SK-N-SH (cell line): ENCODE measurements at regions not wholly inside any gene's neighbourhood (a gene's known extent, or its start where the extent isn't known, plus 50 kb on each side); places are given as distances from the start of the nearest gene placed in this dataset.

Experiments
- CTCF ChIA-PET: fragments of 300-600, 350-600 bp; formaldehyde crosslinking; extraction: SDS; loops from one replicate; lab custom pipeline; 2021; lab: Yijun Ruan, JAX
- POLR2A ChIA-PET: fragments of 350-600 bp; sonication (Branson Sonifier 250); formaldehyde crosslinking; extraction: SDS; loops from one replicate; lab custom pipeline; 2020; ENCODE audit warnings: antibody characterized with exemption, inconsistent platforms; lab: Yijun Ruan, JAX
- DNase-seq: peaks from one replicate; pipeline ENCODE4 v3.0.0; 2012
- H2AFZ ChIP-seq: fragments of 200-600 bp; sonication (generic); 2 replicates; pipeline ENCODE4 v1.8.1; 2016; ENCODE audit warnings: antibody characterized with exemption, mild to moderate bottlenecking, low read depth
- H3F3A ChIP-seq: fragments of 200-600 bp; sonication (generic); replicated peaks from 2 replicates; pipeline ENCODE3; 2016; ENCODE audit warnings: antibody characterized with exemption, mild to moderate bottlenecking; ENCODE audit not compliant: insufficient read depth
- H3K27ac ChIP-seq, 2 experiments: fragments of 200-500 bp in 1 of 2; fragments of 200-600 bp in 1 of 2; sonication (Bioruptor generic) in 1 of 2; sonication (generic), shearing (Covaris generic) in 1 of 2; 2 replicates each; pipeline versions ENCODE4 v1.5.1 to v1.6.1; 2014 to 2016; ENCODE audit warnings: low read depth in 2 of 2, inconsistent platforms in 1 of 2, low read length in 1 of 2, mild to moderate bottlenecking in 1 of 2, mixed read lengths in 1 of 2
- H3K27me3 ChIP-seq: fragments of 200-600 bp; sonication (generic), shearing (Covaris generic); 2 replicates; pipeline ENCODE4 v1.6.1; 2016; ENCODE audit warnings: mixed run types; ENCODE audit not compliant: insufficient read depth
- H3K36me3 ChIP-seq, 2 experiments: fragments of 200-500 bp in 1 of 2; fragments of 200-600 bp in 1 of 2; sonication (Bioruptor generic) in 1 of 2; sonication (generic) in 1 of 2; replicated peaks in 1 of 2; 2 replicates each; pipeline versions ENCODE3 to v1.5.1; 2014 to 2016; ENCODE audit warnings: low read length in 1 of 2, mild to moderate bottlenecking in 1 of 2; ENCODE audit not compliant: insufficient read depth in 2 of 2, control insufficient read depth in 1 of 2
- H3K4me1 ChIP-seq, 2 experiments: fragments of 200-500 bp in 1 of 2; fragments of 200-600 bp in 1 of 2; sonication (Bioruptor generic) in 1 of 2; sonication (generic), shearing (Covaris generic) in 1 of 2; 2 replicates each; pipeline versions ENCODE4 v1.5.1 to v1.6.1; 2014 to 2016; ENCODE audit warnings: low read depth in 1 of 2, low read length in 1 of 2, mixed run types in 1 of 2; ENCODE audit not compliant: insufficient read depth in 2 of 2, control insufficient read depth in 1 of 2
- H3K4me2 ChIP-seq: fragments of 200-600 bp; sonication (generic), shearing (Covaris generic); 2 replicates; pipeline ENCODE4 v1.6.1; 2017; ENCODE audit warnings: mixed run types
- H3K4me3 ChIP-seq, 2 experiments: fragments of 200-500 bp in 1 of 2; fragments of 200-600 bp in 1 of 2; sonication (Bioruptor generic) in 1 of 2; sonication (generic), shearing (Covaris generic) in 1 of 2; 2 replicates each; pipeline versions ENCODE4 v1.5.1 to v1.8.1; 2014 to 2016; ENCODE audit warnings: low read depth in 2 of 2, inconsistent platforms in 1 of 2, low read length in 1 of 2, mild to moderate bottlenecking in 1 of 2, mixed read lengths in 1 of 2, moderate library complexity in 1 of 2
- H3K79me2 ChIP-seq: fragments of 200-600 bp; sonication (generic); 2 replicates; pipeline ENCODE4 v1.8.1; 2017; ENCODE audit warnings: mild to moderate bottlenecking; ENCODE audit not compliant: insufficient read depth
- H3K9ac ChIP-seq: fragments of 200-600 bp; sonication (generic); 2 replicates; pipeline ENCODE4 v1.6.1; 2017; ENCODE audit warnings: mixed run types
- H3K9me2 ChIP-seq: fragments of 200-600 bp; sonication (generic); 2 replicates; pipeline ENCODE4 v1.6.1; 2017; ENCODE audit warnings: mixed run types
- H3K9me3 ChIP-seq: fragments of 200-600 bp; sonication (generic); 2 replicates; pipeline ENCODE4 v1.6.1; 2017; ENCODE audit warnings: mixed run types, mild to moderate bottlenecking, moderate library complexity
- H4K20me1 ChIP-seq: fragments of 200-600 bp; sonication (generic); 2 replicates; pipeline ENCODE4 v1.6.1; 2017; ENCODE audit warnings: mild to moderate bottlenecking, mixed run types; ENCODE audit not compliant: insufficient read depth
- CHD2 ChIP-seq: fragments of 150-350 bp; IDR thresholded peaks from 2 replicates; pipeline ENCODE4 v1.6.1; 2018; ENCODE audit warnings: low read length; ENCODE audit not compliant: partially characterized antibody
- EP300 ChIP-seq, 2 experiments: IDR thresholded peaks; 2 replicates each; pipeline versions ENCODE4 v1.4.0 to v1.6.1; 2012; ENCODE audit warnings: borderline replicate concordance in 1 of 2, low read depth in 1 of 2, low read length in 1 of 2
- FOSL2 ChIP-seq: IDR thresholded peaks from 2 replicates; pipeline ENCODE4 v1.4.0; 2012; ENCODE audit warnings: low read depth, mild to moderate bottlenecking, moderate library complexity, borderline replicate concordance
- MXI1 ChIP-seq: IDR thresholded peaks from 2 replicates; pipeline ENCODE4 v1.6.1; 2012; ENCODE audit warnings: mild to moderate bottlenecking, low read depth, low read length, improper control_type of control experiment
- NFIC ChIP-seq: IDR thresholded peaks from 2 replicates; pipeline ENCODE4 v1.4.0; 2012; ENCODE audit warnings: borderline replicate concordance
- POLR2AphosphoS5 ChIP-seq: IDR thresholded peaks from 2 replicates; pipeline ENCODE4 v1.6.1; 2012; ENCODE audit warnings: low read depth, low read length
- RAD21 ChIP-seq: IDR thresholded peaks from 2 replicates; pipeline ENCODE4 v1.6.1; 2012; ENCODE audit warnings: mild to moderate bottlenecking, low read length
- WGBS: methylation state at CpG from one replicate; pipeline ENCODE4 v1.1.6; 2017; ENCODE audit warnings: low lambda C conversion rate; 5-methylcytosine and 5-hydroxymethylcytosine counted together
- TF ChIP-seq, protein P1 (sequence below): IDR thresholded peaks from 2 replicates; pipeline ENCODE4 v1.4.0; 2012; ENCODE audit warnings: low read depth, borderline replicate concordance
- TF ChIP-seq, protein P2 (sequence below): IDR thresholded peaks from 2 replicates; pipeline ENCODE4 v1.4.0; 2012; ENCODE audit warnings: low read depth
- TF ChIP-seq, protein P3 (sequence below): fragments of 200-600 bp; sonication (generic); IDR thresholded peaks from 2 replicates; pipeline ENCODE4 v1.6.1; 2017; ENCODE audit warnings: antibody characterized with exemption, mild to moderate bottlenecking, moderate library complexity

DNA sequence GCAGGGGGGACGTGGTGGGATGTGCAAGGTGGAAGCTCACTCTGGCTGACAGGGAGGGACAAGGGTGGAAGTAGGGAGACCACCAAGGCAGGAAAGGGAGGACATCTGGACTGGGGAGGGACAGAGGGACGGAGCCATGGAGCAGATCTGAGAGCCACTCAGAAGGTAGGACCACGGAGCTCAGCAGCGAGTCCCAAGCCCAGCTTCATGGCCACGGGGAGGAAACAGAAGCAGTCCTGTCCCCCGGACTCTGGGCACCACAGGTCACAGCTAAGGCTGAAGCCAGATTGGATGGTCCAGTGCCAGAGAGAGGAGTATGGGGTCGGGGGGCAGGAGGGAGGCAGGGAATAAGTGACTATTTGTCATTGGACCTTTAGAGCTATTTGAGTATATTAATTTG, 220.1 kb downstream of the TBC1D2B start:
- no peak overlapping the region for H3K4me2 ChIP-seq
- no peak for DNase-seq
- 50% methylated on average over 7 of the region's 7 CpGs for WGBS
- H2AFZ ChIP-seq: no peak overlapping the region
- TF ChIP-seq RAD21 (no peak), POLR2AphosphoS5 (no peak), FOSL2 (no peak), NFIC (no peak)
- no peaks in the 10 kb centered on the region for H3K36me3 ChIP-seq
- H3K27ac ChIP-seq: no peak overlapping the region
- H3K9me2 ChIP-seq: no peaks in the 10 kb centered on the region
- H3K9me3 ChIP-seq: no peaks in the 10 kb centered on the region
- no peak overlapping the region for H3K9ac ChIP-seq
- ChIA-PET POLR2A (no interaction called here), CTCF (interaction anchor here (1.3 to 5.8 kb wide), 4 partner anchors 13 to 223 kb away, joined by 3 to 31 read pairs (median 13); no protein-coding TSS in a partner anchor)
- no peak overlapping the region for H3K4me3 ChIP-seq
- peaks cover 51% of the 10 kb centered on the region; the same call in 1 of the 2 replicates for H3K27me3 ChIP-seq
- H3F3A ChIP-seq: no peaks in the 10 kb centered on the region
- no peaks in the 10 kb centered on the region for H4K20me1 ChIP-seq
- no peaks in the 10 kb centered on the region for H3K79me2 ChIP-seq
- no peaks in the 10 kb centered on the region; a peak in 1 of 4 replicates for H3K4me1 ChIP-seq

DNA sequence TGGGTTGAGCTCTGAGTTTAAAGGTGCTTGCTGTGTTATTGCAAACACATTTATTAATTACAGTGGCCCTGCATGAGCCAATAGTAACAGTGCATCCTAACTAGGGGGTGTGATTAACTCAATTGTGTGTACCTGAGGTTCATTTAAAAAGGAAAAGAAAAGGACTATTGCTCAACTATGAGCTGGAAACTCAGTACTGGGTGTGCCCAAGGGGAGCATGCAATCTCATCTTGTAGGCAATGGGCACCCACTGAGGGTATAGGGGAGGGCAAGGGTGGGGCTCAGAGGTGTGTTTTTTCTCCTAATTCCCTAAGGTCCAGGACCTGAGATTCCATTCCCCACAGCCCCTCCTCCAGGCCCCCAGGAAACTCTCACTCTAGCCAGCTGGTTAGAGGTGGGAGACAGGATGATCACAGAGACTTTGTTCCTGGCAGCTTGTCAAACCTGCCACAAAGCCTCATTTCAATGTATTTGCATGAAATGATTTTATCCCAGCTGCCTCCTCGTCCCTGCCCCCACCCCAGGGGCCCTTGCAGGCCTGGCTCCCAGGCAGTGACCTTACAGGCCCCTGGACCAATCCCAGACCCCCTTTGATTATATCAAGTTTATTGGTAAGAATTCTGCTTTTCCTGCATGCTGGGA, 220.7 kb downstream of the TBC1D2B start:
- no peaks in the 10 kb centered on the region for H3K36me3 ChIP-seq
- WGBS: 0% methylated on average over 1 of the region's 1 CpG
- no peak overlapping the region for H3K9ac ChIP-seq
- H3K4me1 ChIP-seq: peaks cover 0 to 2% of the 10 kb centered on the region in 2 experiments; a peak in 1 of 4 replicates
- CTCF ChIA-PET: interaction anchor here (0.6 to 5.8 kb wide), 6 partner anchors 14 to 223 kb away, joined by 3 to 31 read pairs (median 6); no protein-coding TSS in a partner anchor
- no peak for DNase-seq
- H3K4me2 ChIP-seq: no peak overlapping the region
- TF ChIP-seq, protein P1, sequence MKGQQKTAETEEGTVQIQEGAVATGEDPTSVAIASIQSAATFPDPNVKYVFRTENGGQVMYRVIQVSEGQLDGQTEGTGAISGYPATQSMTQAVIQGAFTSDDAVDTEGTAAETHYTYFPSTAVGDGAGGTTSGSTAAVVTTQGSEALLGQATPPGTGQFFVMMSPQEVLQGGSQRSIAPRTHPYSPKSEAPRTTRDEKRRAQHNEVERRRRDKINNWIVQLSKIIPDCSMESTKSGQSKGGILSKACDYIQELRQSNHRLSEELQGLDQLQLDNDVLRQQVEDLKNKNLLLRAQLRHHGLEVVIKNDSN: no peak
- TF ChIP-seq EP300 (IDR thresholded peaks at IDR 0.05; ENCODE audit: borderline replicate concordance in 1 of 2, low read depth in 1 of 2, low read length in 1 of 2): no peak
- TF ChIP-seq CHD2: no peak
- TF ChIP-seq, protein P2, sequence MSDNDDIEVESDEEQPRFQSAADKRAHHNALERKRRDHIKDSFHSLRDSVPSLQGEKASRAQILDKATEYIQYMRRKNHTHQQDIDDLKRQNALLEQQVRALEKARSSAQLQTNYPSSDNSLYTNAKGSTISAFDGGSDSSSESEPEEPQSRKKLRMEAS: no peak
- TF ChIP-seq, all 33 proteins: peak for 0
- Histone ChIP-seq H3K9me2 (no peaks in the 10 kb centered on the region), H3F3A (no peaks in the 10 kb centered on the region), H3K27ac (no peak overlapping the region), H3K4me3 (no peak overlapping the region), H3K9me3 (no peaks in the 10 kb centered on the region), H2AFZ (no peak overlapping the region), H4K20me1 (no peaks in the 10 kb centered on the region), H3K27me3 (peaks cover 57% of the 10 kb centered on the region; the same call in 1 of the 2 replicates), H3K79me2 (no peaks in the 10 kb centered on the region)
- POLR2A ChIA-PET: no interaction called here

DNA sequence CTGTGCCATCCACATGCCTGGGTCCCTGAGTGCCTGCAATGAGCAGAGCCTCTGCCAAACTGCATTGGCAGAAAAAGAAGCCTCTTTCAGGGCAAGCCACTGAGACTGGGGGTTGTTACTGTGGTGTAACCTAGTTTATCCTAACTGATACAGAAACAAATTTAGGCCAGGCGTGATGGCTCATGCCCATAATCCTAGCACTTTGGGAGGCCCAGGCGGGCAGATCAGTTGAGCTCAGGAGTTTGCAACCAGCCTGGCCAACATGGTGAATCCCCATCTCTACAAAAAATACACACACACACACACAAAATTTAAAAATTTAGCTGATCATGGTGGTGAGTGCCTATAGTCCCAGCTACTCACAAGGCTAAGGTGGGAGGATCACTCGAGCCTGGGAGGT, 221.6 kb downstream of the TBC1D2B start:
- ChIA-PET POLR2A (no interaction called here), CTCF (interaction anchor here (1.6 to 5.8 kb wide), 6 partner anchors 14 to 222 kb away, joined by 3 to 31 read pairs (median 10); no protein-coding TSS in a partner anchor)
- Histone ChIP-seq H3K9ac (no peak overlapping the region), H3K4me3 (no peak overlapping the region), H3K79me2 (no peaks in the 10 kb centered on the region), H3K27ac (no peak overlapping the region), H2AFZ (no peak overlapping the region), H3K27me3 (peaks cover 61% of the 10 kb centered on the region; the same call in 1 of the 2 replicates), H3F3A (no peaks in the 10 kb centered on the region), H3K9me2 (no peaks in the 10 kb centered on the region), H3K36me3 (no peaks in the 10 kb centered on the region), H3K4me2 (no peak overlapping the region), H3K9me3 (no peaks in the 10 kb centered on the region), H3K4me1 (peaks cover 0 to 8% of the 10 kb centered on the region in 2 experiments; a peak in 1 of 4 replicates), H4K20me1 (no peaks in the 10 kb centered on the region)
- no peak for DNase-seq
- TF ChIP-seq NFIC (no peak), MXI1 (no peak), POLR2AphosphoS5 (no peak)
- TF ChIP-seq, protein P3, sequence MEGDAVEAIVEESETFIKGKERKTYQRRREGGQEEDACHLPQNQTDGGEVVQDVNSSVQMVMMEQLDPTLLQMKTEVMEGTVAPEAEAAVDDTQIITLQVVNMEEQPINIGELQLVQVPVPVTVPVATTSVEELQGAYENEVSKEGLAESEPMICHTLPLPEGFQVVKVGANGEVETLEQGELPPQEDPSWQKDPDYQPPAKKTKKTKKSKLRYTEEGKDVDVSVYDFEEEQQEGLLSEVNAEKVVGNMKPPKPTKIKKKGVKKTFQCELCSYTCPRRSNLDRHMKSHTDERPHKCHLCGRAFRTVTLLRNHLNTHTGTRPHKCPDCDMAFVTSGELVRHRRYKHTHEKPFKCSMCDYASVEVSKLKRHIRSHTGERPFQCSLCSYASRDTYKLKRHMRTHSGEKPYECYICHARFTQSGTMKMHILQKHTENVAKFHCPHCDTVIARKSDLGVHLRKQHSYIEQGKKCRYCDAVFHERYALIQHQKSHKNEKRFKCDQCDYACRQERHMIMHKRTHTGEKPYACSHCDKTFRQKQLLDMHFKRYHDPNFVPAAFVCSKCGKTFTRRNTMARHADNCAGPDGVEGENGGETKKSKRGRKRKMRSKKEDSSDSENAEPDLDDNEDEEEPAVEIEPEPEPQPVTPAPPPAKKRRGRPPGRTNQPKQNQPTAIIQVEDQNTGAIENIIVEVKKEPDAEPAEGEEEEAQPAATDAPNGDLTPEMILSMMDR: no peak
- WGBS: 53% methylated on average over 3 of the region's 3 CpGs
